GM10266 (cell line): ENCODE measurements at regions not wholly inside any gene's neighbourhood (a gene's known extent, or its start where the extent isn't known, plus 50 kb on each side); places are given as distances from the start of the nearest gene placed in this dataset.

Source experiments
- DNase-seq: peaks from one replicate; pipeline ENCODE4 v3.0.0; 2012; ENCODE audit errors: extremely low spot score
- CTCF ChIP-seq: IDR thresholded peaks from 2 replicates; pipeline ENCODE4 v1.5.1; 2012; ENCODE audit warnings: mild to moderate bottlenecking, low read depth; ENCODE audit not compliant: control insufficient read depth, insufficient read depth; ENCODE audit errors: missing control alignments

DNA sequence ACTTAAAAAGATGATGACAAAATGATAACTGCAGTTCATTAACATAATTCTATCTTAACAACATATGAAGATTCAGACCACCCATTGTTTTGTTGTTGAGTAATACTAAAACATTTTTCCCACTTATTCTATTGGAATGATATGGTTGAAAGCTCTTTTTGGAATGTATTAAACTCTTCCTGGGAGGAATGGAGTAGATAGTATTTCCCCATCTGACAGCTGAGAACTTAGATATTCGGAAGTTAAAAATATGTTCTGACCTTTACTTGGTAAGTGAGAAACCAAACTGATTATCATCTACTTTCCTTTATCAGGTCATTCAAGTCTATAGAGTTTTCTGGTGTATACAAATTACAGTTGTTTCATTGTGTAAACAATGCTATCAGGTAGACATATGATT lies 452.9 kb downstream of the CSNK1G3 start:
- TF ChIP-seq CTCF: no peak
- no peak for DNase-seq

GRCh38 chr5:123960526-123960925 lies 448.5 kb downstream of the CSNK1G3 start:
- DNase-seq: no peak
- TF ChIP-seq CTCF: no peak

- no peak for DNase-seq
- no peak for TF ChIP-seq CTCF
These were observed 439.6 kb downstream of the CSNK1G3 start for GRCh38 chr5:123951582-123951977.

DNA sequence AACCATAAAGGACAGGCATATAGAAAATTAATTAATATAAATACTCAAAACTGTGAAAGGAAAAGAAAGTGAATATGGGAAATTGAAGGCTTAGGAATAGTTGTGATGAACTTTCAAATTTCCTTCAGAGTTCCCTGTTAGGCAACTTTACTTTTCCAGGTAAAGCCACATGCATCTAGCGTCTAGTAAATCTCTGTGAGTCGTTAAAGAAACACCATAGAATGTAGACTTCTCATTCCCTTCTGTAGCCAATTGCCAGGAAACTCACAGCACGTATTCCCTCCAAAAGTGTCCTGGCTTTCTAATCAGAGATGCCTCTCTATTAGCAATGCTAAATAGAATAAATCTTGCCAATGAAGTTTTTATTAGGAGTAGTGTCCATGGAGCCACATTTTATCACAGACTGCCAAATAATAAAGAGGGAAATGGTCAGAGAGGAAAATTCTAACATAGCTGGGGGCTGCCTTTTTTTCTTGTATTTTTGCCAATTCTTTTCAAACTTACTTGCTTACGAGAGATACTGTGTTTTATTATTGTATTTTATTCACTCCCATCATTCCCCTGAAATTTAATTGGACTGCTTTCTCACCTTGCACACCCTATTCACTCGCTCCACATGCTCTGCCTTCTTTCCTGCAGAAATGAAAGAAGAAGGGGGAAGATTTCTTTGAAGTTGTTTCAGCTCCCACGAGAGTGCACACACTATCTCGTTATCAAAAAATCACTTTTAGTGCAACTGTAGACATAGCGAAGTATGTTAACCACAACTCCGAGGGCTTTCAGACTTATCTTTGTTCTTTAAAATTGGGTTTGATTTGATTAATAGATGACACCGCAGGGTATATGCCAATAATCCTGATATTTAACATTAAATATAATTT lies 439.0 kb downstream of the CSNK1G3 start:
- DNase-seq: no peak

DNA sequence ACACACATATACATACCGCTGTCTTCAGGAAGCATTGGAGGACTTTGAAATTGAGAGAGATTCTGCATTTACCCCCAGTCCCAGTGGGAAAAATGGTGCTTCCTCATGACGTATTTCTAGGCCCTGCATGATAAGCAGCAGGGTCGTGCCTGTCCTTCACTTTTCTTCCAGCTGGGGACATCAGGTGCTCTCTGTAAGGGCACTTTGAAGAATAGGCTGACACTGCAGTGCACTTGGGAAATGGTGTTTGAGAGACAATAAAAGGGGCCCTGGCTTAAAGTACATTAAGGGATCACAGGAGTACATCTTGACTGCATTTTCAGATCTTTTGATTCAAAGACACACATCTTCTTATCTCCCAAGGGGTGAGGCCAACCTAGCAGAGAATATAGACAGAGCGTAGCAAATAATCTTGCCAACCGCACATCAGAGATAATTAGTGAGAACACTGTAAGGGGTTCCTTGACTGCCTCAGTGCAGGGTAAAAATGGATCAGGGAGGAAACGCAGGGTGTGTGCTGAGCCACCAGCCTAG lies 437.9 kb downstream of the CSNK1G3 start:
- TF ChIP-seq CTCF: no peak
- DNase-seq: no peak

More for the DNA sequence above, 439.0 kb downstream of the CSNK1G3 start:
- TF ChIP-seq CTCF: no peak

- TF ChIP-seq CTCF: no peak
These were observed 437.2 kb downstream of the CSNK1G3 start for GRCh38 chr5:123949043-123949804.

DNA sequence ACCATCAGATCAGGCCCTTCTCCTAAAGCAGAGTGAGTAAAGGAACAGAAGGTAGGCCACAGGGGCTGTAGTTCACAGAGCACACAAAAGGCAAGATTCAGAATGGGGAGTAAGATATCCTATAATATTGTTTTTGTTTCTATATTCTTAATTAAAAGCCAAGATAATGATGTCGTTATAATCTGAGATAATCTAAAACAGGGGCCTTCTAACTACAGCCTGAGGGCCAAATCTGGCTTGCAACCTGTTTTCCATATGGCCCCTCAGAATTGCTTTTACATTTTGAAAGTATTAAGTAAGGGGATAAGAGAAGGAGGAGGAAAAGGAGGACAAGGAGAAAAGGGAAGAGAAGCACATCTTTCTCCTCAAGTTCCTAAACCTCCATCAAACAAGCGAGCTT lies 435.8 kb downstream of the CSNK1G3 start:
- no peak for TF ChIP-seq CTCF
- no peak for DNase-seq

More at GRCh38 chr5:123949043-123949804, 437.2 kb downstream of the CSNK1G3 start:
- no peak for DNase-seq
